ENCODE measurements at regions not wholly inside any gene's neighbourhood (a gene's known extent, or its start where the extent isn't known, plus 50 kb on each side); places are given as distances from the start of the nearest gene placed in this dataset.

- TF ChIP-seq RAD21 (conservative IDR thresholded peaks at IDR 0.05 in 1 of 2, IDR thresholded peaks at IDR 0.05 in 1 of 2) (no peak), CBX8 (IDR thresholded peaks at IDR 0.05) (no peak), ATOH8 (CRISPR knock-in tag; IDR thresholded peaks at IDR 0.05; ENCODE audit: low read depth) (no peak), CTCF (IDR thresholded peaks at IDR 0.05) (no peak), EP300 (IDR thresholded peaks at IDR 0.05) (no peak), PBX3 (IDR thresholded peaks at IDR 0.05) (no peak)
These were observed 55.3 kb upstream of the BCHE start for GRCh38 chr3:165892565-165892964.
